Thyroid gland (tissue), 4 donors: ENCODE measurements at regions not wholly inside any gene's neighbourhood (a gene's known extent, or its start where the extent isn't known, plus 50 kb on each side); places are given as distances from the start of the nearest gene placed in this dataset.

ENCODE experiments used
- DNase-seq, 2 donors: peaks; one replicate each; pipeline ENCODE4 v3.0.0-alpha.2; 2019
- H3K27ac ChIP-seq, 3 donors: fragments of 200-600 bp; sonication (generic); 1 replicate in 2 of 3; 2 replicates in 1 of 3; pipeline ENCODE4 v1.5.1; 2016 to 2019; ENCODE audit warnings: mild to moderate bottlenecking in 1 of 3, moderate library complexity in 1 of 3
- H3K27me3 ChIP-seq: fragments of 200-600 bp; sonication (generic); one replicate; pipeline ENCODE4 v1.5.1; 2019
- H3K36me3 ChIP-seq, 2 donors: fragments of 200-600 bp; sonication (generic); one replicate each; pipeline ENCODE4 v1.5.1; 2016 to 2019
- H3K4me1 ChIP-seq, 2 donors: fragments of 200-600 bp; sonication (generic); one replicate each; pipeline ENCODE4 v1.5.1; 2017 to 2019
- H3K4me3 ChIP-seq, 3 donors: fragments of 200-600 bp; sonication (generic); replicated peaks in 1 of 3; 1 replicate in 2 of 3; 2 replicates in 1 of 3; pipeline ENCODE4 v1.5.1; 2016; ENCODE audit warnings: mild to moderate bottlenecking in 1 of 3
- H3K9me3 ChIP-seq: fragments of 200-600 bp; sonication (generic); one replicate; pipeline ENCODE4 v1.5.1; 2017
- CTCF ChIP-seq, 6 experiments: fragments of 200-600 bp in 3 of 6; fragments of 450-650 bp in 3 of 6; sonication (generic) in 3 of 6; IDR thresholded peaks; one replicate each; pipeline ENCODE4 v1.5.1; 2016 to 2019; ENCODE audit warnings: antibody characterized with exemption in 6 of 6, mild to moderate bottlenecking in 2 of 6, inconsistent platforms in 1 of 6, moderate library complexity in 1 of 6
- POLR2A ChIP-seq, 2 donors: fragments of 450-650 bp; IDR thresholded peaks; one replicate each; pipeline ENCODE4 v1.6.1; 2017; ENCODE audit warnings: antibody characterized with exemption in 2 of 2, mild to moderate bottlenecking in 2 of 2, moderate library complexity in 1 of 2
- WGBS, 2 donors: methylation state at CpG; one replicate each; pipeline ENCODE4 v1.1.5; 2017; 5-methylcytosine and 5-hydroxymethylcytosine counted together
- intact Hi-C: fragments of 100-400 bp; cut with DNase I; formaldehyde crosslinking; loops from one replicate; pipeline ENCODE4 v1.15.1; 2023

DNA sequence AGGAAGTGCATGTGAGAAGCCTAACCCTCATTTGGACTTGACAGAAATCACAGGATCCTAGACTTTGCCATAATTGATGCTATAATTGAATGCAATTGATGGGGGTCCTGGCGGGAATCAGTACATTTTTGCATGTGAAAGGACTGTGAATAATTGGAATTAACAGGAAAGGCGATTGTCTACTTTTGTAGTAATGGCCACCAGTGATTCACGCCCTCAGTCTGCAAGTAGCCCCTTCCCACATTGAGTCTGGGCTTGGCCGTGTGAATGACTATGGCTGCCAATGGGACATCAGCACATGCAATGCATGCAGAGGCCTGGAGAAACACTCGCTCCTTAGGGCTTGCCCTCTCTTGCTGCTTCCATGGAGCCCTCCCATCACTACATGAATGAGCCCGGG lies 107.8 kb upstream of the OSMR start:
- TF ChIP-seq CTCF (IDR thresholded peaks at IDR 0.05) (no peak), POLR2A (IDR thresholded peaks at IDR 0.05) (no peak)
- Histone ChIP-seq H3K4me1 (no peaks in the 10 kb centered on the region), H3K9me3 (no peaks in the 10 kb centered on the region), H3K27ac (no peak overlapping the region), H3K4me3 (no peak overlapping the region), H3K27me3 (no peaks in the 10 kb centered on the region), H3K36me3 (no peaks in the 10 kb centered on the region)
- intact Hi-C loops: no loop called here
- WGBS, 2 donors: 88 to 96% methylated on average over 6 of the region's 6 CpGs
- DNase-seq: no peak

DNA sequence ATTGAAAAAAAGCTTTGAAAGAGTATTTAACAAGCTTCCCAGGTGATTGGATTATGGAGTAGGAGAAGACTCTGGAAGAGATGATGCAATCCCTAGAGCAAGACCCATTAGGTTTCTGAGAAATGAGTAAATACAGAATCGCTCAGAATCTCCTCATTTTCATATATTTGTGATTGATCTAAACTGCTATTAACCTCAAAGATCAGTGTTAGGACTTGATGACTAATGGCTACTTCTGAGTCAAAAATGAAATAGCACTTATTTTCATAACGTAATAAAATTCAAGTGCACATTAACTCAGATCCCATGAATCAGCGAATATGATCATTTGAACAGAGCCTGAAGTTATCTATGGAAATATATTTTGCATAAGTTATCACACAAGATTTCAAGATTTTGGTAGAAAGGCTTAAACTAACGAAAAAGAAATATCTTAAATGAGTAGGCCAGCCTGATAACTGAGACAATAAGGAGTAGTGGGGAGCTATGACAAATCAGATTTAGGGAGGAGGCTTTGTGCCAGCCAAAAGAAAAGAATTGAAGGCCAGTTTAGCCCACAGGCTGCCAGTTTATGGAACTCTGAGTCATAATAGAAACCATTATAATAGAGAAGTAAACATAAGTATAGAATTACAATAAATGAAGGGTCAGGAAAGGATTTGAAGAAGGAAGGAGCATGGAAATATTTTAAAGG lies 106.7 kb upstream of the OSMR start:
- Histone ChIP-seq H3K27ac (no peak overlapping the region), H3K4me1 (no peaks in the 10 kb centered on the region), H3K27me3 (no peaks in the 10 kb centered on the region), H3K9me3 (no peaks in the 10 kb centered on the region), H3K4me3 (no peak overlapping the region), H3K36me3 (no peaks in the 10 kb centered on the region)
- TF ChIP-seq CTCF (IDR thresholded peaks at IDR 0.05) (no peak), POLR2A (IDR thresholded peaks at IDR 0.05) (no peak)
- DNase-seq: no peak
- 90 to 93% methylated on average over 4 of the region's 4 CpGs for WGBS, 2 donors
- intact Hi-C loops: no loop called here

DNA sequence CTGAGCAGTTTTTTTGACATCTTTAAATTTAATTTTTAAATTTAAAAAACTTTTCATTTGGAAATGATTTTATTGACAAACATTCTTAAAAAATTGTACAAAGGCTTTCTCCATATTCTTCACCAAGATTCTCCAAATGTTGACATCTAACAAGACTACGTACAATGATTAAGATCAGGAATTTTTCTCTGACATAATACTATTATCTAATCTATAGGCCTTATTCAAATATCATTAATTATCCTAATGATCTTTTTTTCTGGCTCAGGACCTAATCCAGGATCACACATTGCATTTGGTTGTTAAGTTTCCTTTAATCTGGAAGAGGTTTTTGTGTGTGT lies 106.1 kb upstream of the OSMR start:
- Histone ChIP-seq H3K9me3 (no peaks in the 10 kb centered on the region), H3K4me3 (no peak overlapping the region), H3K36me3 (no peaks in the 10 kb centered on the region), H3K4me1 (no peaks in the 10 kb centered on the region), H3K27me3 (no peaks in the 10 kb centered on the region), H3K27ac (no peak overlapping the region)
- intact Hi-C loops: no loop called here
- DNase-seq: no peak
- 93% methylated on average over 1 of the region's 1 CpG for WGBS, 2 donors
- TF ChIP-seq POLR2A (IDR thresholded peaks at IDR 0.05): no peak
- TF ChIP-seq CTCF (IDR thresholded peaks at IDR 0.05): no peak

- no peak for DNase-seq
- 77% methylated on average over 3 of the region's 3 CpGs for WGBS, 2 donors
- H3K27me3 ChIP-seq: no peaks in the 10 kb centered on the region
- no peak for TF ChIP-seq POLR2A (IDR thresholded peaks at IDR 0.05)
- TF ChIP-seq CTCF (IDR thresholded peaks at IDR 0.05): no peak
- no peaks in the 10 kb centered on the region for H3K4me1 ChIP-seq
- no peaks in the 10 kb centered on the region for H3K36me3 ChIP-seq
- no peak overlapping the region for H3K4me3 ChIP-seq
- no peaks in the 10 kb centered on the region for H3K9me3 ChIP-seq
- intact Hi-C loops: no loop called here
- no peak overlapping the region for H3K27ac ChIP-seq
Observed at GRCh38 chr5:38742821-38743220, 103.0 kb upstream of the OSMR start.

DNA sequence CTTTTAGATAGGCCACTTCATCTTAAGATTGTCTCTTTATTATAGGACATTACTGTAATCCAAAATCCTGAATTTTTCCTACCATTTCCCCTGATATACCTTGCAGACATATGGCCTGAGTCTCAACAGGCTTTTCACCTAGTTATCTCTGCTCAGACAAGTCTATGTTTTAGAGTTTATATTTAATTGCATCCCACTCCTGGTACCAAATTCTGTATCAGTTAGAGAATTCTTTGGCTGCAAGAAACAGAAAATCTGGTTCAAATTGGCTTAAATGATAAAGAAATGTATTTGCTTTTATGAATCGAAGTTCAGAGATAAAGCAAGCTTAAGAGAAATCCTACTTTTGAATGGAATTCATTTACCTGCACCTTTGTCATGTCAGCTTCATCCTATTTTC lies 102.2 kb upstream of the OSMR start:
- H3K27ac ChIP-seq: no peak overlapping the region
- no peaks in the 10 kb centered on the region for H3K9me3 ChIP-seq
- intact Hi-C loops: no loop called here
- H3K4me1 ChIP-seq: no peaks in the 10 kb centered on the region
- H3K36me3 ChIP-seq: no peaks in the 10 kb centered on the region
- no peaks in the 10 kb centered on the region for H3K27me3 ChIP-seq
- TF ChIP-seq CTCF (IDR thresholded peaks at IDR 0.05) (no peak), POLR2A (IDR thresholded peaks at IDR 0.05) (no peak)
- DNase-seq: no peak
- 80 to 85% methylated on average over 1 of the region's 1 CpG for WGBS, 2 donors
- no peak overlapping the region for H3K4me3 ChIP-seq
